HG02970 (cell line): ENCODE measurements at regions not wholly inside any gene's neighbourhood (a gene's known extent, or its start where the extent isn't known, plus 50 kb on each side); places are given as distances from the start of the nearest gene placed in this dataset.

Source experiments
- ATAC-seq: cut with Tn5 transposase; IDR thresholded peaks from one replicate; pipeline ENCODE4 v1.9.1; 2021; ENCODE audit warnings: mild to moderate bottlenecking, moderate library complexity, moderate number of reproducible peaks; ENCODE audit not compliant: unreplicated experiment, low FRiP score

DNA sequence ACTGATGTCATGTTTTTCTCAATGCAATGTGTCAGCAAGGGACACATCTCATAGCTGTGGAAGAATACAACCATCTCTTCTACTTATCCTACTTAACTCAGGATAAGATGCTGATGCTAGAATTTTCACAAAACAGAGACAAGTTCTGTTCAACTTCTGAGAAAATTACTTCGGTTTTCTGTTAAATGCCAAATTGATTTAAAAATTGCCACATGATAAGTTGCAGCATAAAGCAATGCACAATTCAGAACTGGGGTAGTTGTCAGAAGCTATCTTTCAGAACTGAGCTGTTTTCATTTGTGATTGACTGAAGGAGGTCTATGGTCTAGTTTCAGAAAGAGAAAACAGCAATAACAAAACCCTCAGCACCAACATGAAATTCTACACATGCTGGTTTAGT is 954.8 kb upstream of the C9orf72 start:
- ATAC-seq = no peak

DNA sequence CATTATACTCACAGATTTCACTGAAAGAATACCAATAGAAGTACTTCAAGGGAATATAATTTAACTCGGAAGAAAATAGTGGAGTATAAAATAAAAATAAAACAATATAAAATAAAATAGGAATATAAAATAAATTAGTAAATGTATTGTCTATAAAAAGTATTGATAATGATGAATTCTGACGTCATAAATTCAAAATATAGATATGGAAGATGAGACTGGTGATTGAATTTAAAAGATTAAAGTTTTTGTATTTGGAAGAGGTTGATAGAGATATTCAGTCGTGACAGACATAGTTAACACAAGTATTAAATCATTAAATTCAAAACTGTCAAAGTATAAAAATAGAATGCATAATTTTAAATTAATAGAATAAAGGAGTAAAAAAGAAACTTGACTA is 964.9 kb upstream of the C9orf72 start:
- no peak for ATAC-seq

GRCh38 chr9:28539434-28540070 is 966.3 kb upstream of the C9orf72 start:
- no peak for ATAC-seq

GRCh38 chr9:28542928-28543327 is 969.6 kb upstream of the C9orf72 start:
- no peak for ATAC-seq

- ATAC-seq = no peak
Observed at GRCh38 chr9:28547527-28547926, 974.2 kb upstream of the C9orf72 start.

- no peak for ATAC-seq
Observed at GRCh38 chr9:28563291-28563934, 990.1 kb upstream of the C9orf72 start.

DNA sequence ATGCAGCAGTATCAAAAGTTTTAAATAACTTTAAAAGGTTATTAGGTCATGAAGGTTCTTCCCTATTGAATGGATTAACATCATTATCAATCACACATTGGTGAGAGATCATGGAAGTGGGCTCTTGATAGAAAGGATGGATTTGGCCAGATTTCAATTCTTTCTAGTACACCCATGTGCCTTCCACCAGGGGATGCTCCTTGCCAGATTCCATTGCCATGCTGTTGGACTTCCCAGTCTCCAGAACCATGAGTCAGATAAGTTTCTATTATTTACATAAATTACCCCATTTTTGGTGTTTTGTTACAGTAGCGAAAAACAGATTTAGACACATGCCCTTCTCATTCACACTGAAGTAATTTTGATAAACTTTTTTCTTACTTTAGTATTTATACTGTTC is 1010.6 kb upstream of the C9orf72 start:
- ATAC-seq = no peak

DNA sequence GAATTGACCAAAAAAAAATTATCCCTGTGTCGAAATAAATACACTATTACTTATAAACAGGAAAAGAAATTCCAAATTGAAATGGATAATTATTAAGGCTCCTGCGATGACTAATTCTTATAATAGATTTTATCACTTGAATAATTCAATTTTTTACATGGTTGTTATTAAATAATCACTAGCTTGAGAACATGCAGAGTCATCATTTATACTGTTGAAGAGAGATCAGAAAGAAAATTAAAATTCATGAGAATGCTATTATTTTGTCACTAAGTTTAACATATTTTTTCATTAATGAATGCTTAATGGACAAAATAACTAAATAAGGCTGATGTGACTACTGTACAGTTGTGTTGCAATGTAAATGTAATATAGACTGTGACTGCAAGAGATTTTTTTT is 1011.3 kb upstream of the C9orf72 start:
- ATAC-seq = no peak

- no peak for ATAC-seq
Observed at GRCh38 chr9:28587052-28587451, 1013.8 kb upstream of the C9orf72 start.

DNA sequence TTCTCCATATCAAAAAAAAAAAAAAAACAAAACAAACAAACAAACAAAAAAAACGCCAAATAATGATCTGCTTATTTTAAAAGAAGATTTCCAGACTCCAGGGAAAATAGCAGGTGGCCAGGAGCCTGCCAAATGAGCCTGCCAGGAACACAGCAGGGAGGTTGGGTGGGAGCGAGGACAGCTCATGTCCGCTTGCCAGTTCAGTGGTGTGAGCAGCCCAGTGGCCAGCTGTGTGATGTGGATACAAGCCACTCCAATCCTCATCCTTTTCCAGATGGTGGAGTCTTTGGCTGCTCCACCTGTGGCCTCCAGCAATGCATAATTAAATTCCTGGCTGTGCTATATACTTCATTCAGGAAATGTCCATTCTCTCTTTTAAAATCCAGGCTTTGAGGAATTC is 1025.1 kb upstream of the C9orf72 start:
- no peak for ATAC-seq

DNA sequence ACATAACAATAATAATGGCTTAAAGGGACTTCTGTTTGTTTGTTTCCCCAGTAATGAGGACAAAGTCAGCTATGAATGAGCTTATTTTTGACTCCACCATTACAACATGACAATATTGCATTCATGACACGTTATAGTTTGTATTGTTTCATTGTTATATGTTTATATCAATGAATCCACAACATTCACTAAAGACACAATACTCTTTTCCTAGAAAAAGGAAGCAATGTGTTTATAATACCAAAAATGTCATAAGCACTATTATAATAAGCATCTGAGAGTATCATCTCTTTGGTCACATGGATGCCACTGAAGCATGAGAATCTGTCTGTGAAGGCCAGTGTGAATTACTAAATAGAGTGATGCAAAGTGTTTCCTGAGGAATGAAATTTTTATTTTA is 1026.9 kb upstream of the C9orf72 start:
- ATAC-seq = no peak

GRCh38 chr9:28607843-28608242 is 1034.6 kb upstream of the C9orf72 start:
- no peak for ATAC-seq

- no peak for ATAC-seq
Observed at GRCh38 chr9:28610339-28610738, 1037.1 kb upstream of the C9orf72 start.

- ATAC-seq = no peak
Observed at GRCh38 chr9:28616310-28616709, 1043.0 kb upstream of the C9orf72 start.

DNA sequence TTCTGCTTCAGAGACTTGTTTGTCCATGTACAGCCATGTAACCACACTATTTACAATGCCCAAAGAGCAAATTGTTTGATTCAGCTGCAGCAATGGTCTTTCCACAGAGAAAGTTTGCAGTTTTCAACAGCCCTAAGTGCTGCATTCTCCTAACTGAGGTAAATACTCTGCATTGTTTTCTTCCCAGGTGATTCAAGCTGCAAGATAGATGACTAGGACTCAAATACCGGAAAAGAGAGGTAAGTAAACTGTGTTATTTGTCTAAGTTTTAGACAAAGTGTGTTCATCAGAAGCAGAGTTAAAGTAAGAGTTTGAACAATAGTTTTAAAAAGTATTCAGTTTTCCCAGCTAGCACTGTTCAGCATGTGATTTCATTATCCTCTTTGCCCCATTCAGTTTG is 1046.7 kb upstream of the C9orf72 start:
- ATAC-seq = no peak

- ATAC-seq = no peak
Observed at GRCh38 chr9:28620661-28621060, 1047.4 kb upstream of the C9orf72 start.

DNA sequence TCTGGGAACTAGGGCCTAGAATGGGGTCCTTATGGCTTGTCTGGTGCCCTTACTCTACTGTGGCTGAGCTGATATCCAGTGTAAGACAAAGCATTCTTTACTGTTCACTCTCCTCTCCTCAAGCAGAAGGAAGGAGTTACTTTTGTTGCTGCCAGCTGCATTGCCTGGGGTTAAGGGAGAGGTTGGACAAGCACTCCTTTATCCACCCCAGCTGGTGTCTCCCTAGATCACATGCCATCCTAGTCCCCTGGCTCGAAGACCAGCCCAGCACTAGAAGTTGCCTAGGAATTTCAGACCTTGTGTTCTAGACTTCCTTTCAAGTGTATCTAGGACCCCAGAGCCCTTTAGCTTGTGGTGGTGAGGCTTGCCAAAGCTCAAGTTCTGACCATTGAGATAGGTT is 1051.5 kb upstream of the C9orf72 start:
- ATAC-seq = no peak

- ATAC-seq = no peak
Observed at GRCh38 chr9:28628031-28628430, 1054.8 kb upstream of the C9orf72 start.

- ATAC-seq = no peak
Observed at GRCh38 chr9:28648723-28649122, 1075.4 kb upstream of the C9orf72 start.

GRCh38 chr9:28650327-28650726 is 1077.0 kb upstream of the C9orf72 start:
- no peak for ATAC-seq

DNA sequence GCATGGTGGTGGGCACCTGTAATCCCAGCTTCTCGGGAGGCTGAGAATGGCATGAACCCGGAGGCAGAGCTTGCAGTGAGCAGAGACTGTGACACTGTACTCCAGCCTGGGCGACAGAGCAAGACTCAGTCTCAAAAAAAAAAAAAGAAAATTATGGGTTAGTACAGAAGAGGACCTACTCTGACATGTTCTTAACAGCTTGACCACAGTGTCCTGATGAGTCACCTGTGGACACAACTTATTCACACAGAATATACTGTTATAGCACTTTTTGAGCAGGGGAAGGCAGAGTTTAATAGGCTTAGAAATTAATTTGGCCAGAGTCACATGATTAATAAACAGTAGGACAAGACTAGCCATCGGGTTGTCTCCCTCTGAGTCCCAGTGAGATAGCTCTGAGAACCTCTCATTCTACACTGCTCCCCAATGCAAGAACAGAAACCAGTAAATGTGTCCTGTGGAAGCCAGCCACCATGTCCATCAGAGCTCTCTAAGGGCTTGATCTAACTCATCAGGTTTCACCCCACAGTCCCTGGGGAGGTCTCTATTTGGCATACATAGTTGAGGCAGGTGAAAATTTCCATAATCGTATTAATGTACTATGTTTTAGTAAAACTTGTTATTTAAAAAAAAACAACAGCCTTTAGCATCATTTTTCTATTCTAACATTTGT is 1077.9 kb upstream of the C9orf72 start:
- ATAC-seq = no peak

DNA sequence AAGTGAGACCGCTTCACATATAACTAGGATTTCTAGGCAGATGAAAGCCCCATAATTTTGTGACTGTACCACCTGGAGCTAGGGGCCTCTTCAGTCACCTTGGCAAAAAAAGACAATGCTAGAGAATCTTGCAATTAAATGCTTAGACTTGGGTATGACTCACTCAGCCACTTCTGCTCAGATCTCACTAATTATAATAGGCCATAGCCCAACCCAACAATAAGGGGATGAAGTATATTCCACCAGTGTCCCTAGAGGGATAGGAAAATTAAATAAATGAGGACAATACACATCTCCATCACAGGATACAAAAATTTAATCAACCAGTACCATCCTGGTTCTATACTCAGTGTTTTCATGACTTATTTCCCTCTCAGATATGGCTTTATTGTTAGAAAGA is 1079.9 kb upstream of the C9orf72 start:
- no peak for ATAC-seq
